A172 (cell line): ENCODE measurements at regions not wholly inside any gene's neighbourhood (a gene's known extent, or its start where the extent isn't known, plus 50 kb on each side); places are given as distances from the start of the nearest gene placed in this dataset.

Experiments
- DNase-seq: peaks from one replicate; pipeline ENCODE4 v3.0.0-alpha.2; 2015; ENCODE audit warnings: low spot score

DNA sequence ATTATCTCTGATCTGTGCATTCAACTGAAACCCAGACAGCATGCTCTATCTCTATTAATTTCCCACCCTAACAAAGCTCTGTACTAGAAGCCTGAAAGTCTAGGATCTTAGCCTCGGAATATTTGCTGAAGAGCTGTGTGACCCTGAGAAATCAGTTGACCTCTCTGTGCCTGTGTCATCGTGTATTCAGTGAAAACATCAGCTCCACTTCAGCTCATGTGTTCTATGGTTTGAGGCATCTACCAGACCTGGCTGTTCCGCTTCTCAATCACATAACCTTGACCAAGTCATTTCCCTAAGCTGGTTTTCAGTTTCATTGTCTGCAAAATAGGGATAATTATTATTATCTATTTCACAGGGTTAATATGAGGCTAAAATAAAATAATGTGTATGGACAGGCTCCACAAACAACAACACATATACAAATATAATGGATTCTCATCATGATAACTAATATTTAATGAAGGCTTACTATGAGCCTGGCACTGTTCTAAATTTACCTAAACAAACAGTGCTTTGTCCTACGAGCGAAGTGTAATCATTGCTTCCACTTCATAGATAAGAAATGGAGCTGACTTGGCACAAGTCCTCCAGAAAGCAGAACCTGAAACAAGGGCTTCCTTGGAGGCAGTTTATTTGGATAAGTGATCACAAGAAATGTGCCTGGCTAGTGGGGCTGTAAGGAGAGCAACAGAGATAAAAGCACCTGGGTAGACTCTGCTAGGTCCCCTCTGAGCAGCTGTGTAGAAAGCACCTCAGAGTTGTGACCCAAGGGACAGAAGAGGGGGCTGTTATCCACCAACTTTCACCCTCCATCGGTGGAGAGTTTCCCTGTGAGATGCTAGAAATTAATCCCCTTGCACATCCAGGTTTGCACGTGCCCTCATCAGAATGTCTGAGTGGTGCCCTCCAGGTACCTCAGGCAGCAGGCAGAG, 356.9 kb downstream of the RAB28 start:
- no peak for DNase-seq

DNA sequence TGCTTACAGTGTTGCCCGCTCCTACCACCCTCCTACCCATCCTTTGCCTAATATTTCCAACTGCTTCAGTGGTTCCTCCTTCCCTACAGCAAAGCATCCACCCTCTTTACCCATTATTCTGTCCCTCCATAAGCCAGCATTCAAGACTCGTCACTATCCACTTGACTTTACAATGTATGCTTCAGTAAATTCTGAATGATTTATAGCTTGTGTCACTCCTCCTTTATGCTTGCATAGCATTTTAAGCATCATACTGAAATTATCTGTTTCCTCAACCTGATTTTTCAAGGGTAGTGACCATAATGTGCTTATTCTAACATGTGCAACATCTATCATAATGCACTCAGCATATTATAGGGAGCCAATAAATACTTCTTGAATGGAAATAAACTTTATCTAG, 365.5 kb downstream of the RAB28 start:
- DNase-seq: no peak

DNA sequence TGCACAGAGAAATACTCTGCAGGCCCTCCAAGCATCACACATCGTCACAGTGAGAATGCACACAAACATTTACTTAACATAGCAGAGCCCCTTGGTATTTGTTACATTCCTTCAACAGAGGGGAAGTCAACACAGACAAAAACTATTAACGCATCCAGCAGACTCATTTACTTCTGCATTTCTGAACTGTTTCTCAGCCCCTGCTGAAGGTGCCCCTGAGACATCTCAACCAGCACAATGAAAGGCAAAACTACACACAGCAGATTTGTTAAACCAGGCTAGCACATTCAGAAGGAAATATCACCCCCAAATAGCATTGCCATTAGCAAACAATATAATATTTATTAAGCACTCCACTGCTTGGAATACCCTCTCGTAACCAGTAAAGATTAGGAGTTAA, 367.0 kb downstream of the RAB28 start:
- no peak for DNase-seq

DNA sequence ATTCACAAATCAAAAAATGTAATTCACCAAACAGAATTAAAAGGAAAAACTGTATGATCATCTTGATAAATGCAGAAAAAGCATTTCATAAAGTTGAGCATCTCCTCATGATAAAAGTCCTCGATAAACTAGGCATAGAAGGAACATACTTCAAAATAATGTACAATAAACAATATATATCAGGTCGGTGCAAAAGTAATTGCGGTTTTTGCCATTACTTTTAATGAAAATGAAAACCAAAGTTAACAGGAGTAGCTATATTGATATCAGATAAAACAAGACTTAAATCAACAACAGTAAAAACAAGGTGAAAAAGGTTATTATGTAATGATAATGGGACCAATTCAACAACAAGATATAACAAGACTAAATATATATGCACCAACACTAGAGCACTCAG, 372.1 kb downstream of the RAB28 start:
- DNase-seq: no peak

DNA sequence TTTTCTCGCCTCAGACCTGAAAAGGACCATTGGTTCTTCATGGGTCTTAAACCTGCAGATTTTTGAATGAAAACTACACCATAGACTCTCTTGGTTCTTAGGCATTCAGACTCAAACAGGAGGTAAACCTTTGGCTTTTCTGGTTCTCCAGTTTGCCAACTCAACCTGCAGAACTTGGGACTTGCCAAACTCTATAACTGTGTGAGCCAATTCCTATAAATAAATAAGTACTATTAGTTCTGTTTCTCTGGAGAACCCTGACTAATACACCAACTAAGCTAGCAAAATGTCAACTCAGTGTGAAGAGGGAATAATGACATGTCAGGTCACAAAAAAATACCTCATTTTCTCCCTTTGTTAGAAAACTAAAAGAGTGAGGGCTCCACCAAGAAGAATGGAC, 374.6 kb downstream of the RAB28 start:
- DNase-seq: no peak

DNA sequence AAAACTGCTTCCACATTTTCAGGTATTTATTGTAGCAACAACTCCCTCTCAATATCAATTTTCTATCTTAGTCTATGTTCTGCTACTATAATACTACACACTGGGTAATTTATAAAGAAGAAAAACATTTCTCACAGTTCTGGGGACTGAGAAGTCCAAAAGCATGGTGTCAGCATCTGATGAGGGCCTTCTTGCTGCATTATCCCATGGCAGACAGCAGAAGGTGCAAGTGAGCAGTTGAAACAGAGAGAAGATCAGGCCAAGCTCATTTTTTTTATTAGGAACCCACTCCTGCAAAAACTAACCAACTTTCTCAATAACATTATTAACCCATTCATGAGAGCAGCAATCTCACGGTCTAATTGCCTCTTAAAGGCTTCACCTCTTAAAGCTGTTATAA, 376.0 kb downstream of the RAB28 start:
- no peak for DNase-seq

DNA sequence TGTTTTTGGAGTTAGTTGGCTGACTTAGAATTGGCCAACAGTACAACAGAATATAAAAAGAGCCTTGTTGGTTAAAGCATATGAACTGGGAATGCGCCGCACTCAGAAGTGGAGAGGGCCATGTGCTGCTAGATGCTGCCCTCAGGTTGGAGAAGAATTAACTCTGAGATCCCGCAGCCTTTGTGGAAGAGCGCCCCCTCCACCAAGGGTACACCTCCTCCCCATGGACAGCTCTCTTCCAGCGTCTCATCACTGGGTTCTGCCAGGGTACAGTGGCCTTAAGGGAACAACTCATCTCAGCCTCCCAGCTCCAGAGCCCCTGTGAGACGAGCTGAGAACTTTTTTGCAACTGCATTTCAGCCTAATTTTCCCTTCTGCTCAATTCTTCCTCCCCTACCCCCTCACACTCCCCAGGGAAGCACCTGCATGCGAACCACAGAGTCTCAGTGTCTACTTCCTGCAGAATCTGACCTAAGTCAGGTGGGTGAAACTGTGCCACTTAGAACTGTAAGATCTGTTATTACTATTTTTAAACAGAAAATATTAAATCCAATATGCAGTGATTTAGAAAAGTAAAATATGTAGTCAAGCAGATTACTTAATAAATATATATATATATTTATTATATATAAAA, 380.6 kb downstream of the RAB28 start:
- no peak for DNase-seq

DNA sequence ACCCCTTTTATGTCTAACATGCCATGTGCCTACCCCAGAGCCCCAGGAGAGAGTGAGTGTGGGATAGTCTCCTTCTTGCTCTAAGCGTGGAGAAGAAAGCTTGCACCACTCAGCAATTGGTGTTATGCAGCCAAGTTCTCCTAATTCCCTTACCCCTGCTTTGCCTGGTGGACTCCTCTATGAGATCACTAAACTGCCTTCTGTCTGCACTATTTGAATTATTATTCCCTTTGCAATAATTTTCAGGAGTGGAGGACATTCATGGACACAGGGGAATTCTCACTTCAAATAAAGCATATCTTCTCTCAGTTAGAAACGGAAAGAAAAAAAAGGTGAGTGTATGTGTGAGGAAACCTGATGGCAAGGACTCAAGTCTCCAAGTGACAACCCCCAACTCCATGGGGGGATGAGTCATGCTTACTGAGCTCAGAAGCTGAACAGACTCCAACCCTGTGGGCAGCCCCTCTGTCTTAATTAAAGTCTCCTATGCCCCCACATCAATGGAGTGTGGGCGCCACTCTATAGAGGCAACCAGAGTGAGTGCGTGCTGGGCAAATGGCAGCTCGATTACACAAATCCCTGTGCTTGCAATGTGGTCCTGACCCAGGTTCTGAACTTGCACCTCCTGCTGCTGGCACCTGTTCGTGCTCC, 381.9 kb downstream of the RAB28 start:
- DNase-seq: no peak

DNA sequence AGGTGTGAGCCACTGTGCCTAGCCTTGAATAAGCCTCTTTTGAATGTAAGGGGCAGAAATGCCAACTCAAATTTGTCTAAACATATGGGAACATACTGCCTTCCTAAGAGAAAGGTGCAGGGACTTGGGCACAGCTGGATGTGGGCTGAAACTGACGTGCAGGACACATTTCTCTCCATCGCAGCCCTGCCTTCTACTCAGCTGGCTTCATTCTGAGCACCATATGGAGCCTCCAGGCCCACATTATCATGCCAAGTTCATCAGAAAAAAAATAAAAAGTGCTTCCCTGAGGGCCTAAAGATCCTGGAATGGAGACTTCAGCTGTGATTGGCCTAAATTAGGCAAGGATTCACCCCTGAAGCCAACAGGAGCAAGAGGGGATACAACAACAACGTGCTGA, 386.2 kb downstream of the RAB28 start:
- no peak for DNase-seq

DNA sequence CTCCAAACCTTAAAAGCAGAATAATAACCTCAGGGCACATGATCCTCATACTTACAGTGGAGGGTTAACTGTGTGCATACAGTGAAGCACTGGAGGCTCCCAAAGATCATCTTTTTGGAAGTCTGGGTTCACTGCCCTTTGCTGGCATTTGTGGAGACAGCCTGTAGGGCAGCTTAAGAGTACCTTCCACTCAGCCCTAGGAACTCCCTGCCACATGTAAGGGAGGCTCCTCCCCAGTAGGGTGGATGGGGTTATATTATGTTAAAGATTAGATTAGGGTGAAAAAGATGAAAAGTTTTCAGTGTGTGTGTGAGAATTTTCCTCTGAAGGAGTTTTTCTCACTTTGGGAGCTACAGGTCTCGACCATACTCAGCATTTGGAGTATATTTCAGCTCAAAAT, 388.4 kb downstream of the RAB28 start:
- DNase-seq: no peak

DNA sequence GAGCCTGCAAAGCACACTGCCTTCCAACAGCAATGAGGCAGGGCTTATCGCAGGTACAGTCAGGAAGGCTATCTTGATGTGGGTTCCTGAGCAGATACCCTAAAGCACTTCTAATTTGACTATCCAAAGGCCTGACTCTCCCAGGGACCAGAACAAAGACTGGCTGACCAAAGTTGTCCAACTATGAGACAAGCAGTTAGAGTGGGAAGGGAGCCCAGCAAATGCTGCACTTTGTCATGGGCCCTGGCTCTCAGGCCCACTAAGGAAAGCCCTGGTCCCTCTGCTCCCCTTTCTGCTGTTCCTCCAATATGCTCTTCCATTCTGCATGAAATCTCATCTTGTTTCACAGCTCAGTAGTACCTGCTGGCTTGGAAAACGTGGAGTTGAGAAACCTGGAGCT, 391.0 kb downstream of the RAB28 start:
- DNase-seq: no peak

DNA sequence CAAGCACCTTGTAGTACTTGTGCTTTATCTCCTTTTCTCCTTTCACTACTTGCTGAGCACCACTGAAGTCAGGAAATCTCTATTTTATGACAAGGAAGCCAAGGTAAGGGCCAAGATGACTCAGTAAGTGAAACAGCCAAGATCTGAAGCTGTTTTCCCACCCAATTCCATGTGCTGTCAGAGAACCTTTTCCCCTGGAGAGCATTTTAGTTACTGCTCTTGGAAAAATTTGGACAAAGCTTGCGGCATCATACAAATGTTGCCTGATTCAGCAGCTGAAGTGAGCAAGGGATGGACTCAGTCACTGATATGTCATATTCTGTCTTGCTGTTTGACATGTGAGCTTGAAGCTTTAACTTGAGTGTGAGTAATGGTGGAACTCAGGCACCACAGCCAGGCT, 391.4 kb downstream of the RAB28 start:
- DNase-seq: no peak

DNA sequence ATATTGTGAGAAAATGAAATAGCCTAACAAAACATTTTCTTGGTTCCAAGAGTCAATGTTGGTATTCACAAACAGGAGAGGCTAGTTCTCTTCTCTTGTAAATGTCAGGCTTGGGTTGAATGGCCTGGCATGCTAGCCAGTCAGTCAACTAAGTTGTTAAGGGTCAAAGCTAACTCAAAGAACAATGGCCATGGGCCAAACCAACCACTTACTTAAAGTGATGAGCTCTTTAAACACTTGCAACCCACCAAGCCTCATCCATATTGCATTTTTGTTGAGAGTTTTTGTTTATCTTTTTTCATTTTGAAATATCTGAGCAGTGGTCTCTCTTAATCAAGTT, 394.5 kb downstream of the RAB28 start:
- DNase-seq: no peak

DNA sequence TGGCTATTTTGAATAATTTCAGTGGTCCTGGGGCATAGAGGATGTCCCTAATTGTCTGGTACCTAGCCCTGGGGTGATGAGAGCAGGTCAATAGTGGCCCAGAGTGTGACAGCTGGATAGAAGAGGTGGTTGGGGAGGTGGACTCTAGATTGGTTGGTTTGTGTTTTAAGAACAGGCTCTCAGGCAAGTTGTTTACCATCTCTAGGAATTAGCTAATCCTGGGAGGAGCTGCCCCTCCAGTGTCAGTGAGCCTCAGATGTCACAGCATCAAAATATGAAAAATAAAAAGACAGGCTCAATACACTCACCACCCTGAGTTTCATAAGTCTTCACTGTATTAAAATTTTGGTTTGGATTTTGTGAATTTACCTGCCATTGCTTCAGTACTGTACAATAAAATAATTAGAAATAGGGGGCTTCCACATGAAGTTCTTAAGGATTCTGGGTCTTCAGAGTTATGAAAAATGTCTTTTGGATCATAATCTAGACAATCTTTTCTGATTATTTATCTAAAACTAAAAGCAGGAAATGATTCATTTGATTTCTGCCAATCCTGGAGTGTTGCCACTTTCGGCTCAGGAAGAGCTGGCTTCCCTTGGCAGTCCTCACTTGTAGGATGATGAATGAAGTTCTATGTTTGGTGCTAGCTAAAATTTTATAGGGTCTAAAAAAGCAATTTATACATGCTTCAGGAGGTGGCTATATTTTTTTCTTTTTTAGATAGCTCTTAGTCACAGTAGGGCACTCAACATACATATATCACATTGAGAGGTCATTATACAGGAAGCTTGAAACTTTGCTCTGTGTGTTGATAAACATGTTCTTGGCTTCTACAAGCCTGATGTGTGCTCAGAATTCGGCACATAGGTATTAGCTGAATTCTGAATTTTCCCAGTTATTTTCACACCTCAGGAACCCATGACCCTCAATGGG, 395.1 kb downstream of the RAB28 start:
- peak; percentile 18 for DNase-seq

DNA sequence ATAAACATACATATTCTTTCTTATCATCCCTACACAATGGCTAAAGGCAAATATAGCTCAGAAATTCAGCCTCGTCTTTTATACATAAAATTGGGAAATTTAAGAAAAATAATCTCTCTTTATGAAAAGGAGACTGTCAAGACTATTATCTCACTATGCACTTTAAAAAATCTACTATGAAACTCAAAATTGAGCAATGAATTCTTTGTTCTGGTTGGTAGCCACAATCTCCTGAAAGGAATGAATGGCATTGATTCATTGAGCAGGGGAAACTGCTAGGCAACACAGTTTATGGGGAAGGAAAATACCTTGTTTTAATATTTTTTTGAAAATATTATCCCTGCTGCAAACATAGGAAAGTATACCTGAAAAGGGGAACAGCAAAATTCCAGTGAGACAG, 397.1 kb downstream of the RAB28 start:
- no peak for DNase-seq

DNA sequence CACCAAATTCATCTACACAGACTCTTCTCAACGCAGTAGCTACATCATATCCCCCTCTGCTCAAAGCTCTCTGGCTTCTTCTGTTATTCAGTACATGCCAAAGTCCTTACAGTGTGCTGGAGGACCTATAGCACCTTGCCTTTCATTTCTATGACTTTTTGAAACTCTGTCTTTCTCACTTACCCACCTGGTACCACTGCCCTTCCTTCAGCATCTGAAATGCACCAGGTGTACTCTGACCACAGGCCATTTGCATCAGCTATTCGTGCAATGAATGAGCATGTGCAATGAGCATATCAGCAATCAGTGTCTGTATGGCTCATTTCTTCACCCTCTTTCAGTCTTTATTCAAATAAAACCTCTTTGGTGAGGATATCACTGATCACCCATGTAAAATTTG, 399.9 kb downstream of the RAB28 start:
- DNase-seq: no peak

DNA sequence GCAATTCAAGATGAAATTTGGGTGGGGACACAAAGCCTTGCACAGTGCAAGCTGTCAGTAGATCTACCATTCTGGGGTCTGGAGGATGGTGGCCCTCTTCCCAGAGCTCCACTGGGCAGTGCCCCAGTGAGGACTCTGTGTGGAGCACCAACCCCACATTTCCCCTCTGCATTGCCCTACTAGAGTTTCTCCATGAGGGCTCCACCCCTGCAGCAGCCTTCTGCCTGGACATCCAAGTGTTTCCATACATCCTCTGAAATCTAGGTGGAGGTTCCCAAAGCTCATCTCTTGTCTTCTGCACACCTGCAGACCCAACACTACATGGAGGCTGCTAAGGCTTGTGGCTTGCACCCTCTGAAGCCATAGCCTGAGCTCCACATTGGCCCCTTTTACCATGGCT, 402.3 kb downstream of the RAB28 start:
- no peak for DNase-seq

DNA sequence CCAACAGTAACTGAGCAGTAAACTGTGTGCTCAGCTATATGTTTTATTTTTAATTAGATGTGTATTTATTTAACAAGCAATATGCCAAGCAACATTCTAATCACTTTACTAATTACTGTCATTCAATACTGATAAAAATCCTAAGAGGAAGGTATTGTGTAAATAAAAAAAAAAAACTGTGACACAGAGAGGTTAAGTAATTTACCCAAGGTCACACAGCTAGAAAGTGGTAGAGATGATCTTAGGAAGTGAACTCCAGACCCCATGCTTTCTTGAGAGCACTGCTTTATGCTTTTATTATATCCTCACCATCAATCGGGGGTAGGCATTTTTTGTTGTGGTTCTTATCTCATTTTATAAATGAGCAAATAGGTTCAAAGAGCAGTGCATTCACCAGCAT, 417.1 kb downstream of the RAB28 start:
- no peak for DNase-seq

DNA sequence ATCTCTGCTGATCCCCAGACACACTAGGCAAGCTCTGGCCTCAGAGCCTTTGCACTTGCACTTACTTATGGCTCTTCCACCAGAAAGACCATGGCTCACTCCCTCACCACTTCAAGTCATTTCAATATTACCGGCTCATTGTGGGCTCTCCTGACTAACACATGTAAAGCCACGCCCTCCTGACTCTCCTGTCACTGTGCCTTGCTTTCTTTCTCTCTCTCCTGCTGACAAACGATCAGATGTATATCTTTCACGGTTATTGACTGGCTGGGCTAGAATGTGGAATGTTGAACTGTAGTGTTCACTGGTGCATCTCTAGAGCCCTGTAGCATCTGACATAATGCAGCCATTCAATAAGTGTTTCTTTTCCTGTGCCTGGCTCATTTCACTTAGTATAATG, 425.1 kb downstream of the RAB28 start:
- no peak for DNase-seq

DNA sequence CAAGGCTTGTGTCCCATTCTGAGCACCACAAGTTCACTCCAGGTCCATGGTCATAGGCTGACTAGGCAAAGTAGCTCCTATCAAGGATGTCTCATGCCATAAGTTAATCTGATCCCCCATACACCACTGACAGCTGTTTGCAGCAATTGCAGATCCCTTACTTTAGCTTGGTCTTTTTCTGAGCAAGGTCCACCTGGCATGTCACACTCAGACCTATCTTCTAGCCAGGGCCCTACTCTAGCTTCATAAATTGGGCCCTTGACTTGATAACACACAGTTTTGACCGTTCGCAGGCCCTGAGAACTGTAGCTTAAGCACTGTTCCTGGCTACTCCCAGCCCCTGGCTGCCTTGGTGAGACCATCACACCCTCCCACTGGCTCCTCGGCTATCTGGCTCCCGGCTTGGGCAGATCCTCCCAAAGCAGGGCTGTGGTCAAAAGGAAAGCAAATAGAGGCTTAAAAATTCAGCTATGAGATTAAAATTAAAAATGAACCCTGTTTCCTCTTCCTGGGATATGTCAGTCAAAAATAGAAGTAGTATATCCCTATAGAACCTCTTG, 427.4 kb downstream of the RAB28 start:
- no peak for DNase-seq

DNA sequence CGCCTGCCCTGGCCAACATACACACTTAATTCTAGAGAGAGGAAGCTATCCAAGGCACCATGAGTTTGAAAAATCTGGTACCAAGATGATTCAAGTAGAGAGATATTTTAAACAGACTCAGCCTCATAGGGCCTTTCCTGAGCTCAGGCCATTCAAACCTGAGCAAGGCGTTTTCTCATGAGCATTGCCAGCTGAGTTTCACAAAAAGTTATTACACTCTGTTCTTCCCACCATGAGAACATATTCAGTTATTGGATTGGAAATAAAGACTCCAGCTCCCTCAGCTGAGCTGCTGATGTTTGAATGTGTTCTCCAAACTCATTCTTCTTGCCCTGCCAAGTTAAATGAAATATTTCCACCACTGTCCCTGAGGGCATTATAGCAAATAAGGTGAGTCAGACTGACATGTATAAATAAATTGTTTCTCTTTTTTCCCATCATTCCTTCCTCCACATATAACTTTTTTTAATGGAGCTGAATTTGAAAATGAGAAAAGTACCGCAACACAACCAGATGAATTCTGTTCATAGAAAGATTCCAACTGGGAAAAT, 429.6 kb downstream of the RAB28 start:
- no peak for DNase-seq
